ENCODE measurements at regions not wholly inside any gene's neighbourhood (a gene's known extent, or its start where the extent isn't known, plus 50 kb on each side); places are given as distances from the start of the nearest gene placed in this dataset.

DNA sequence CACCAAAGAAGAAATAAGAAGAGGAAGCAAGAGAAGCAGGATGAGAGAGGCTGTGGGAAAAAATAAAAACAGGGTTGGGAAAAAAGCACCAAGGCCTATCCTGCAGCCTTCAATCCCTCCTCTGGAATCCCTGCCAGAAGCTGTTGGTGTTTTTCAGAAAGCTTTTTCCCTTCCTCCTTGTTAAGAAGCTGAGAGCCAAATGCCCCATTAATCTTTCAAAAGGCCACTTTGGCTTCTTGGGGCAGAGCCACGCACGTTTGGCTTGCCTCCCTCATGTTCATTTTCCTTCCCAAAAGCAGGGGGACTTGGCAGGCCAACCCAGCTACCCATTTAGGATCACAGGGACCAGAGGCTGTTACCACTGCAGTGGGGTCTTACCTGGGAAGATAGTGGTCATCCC is 365.3 kb downstream of the NUAK1 start:
- intact Hi-C loops (cut with micrococcal nuclease): no loop called here
- Mint-ChIP-seq H3K36me3 (no peaks in the 10 kb centered on the region), H3K4me3 (no peak overlapping the region), H3K27me3 (peaks cover 3% of the 10 kb centered on the region), H3K9me3 (no peaks in the 10 kb centered on the region), H3K4me1 (ENCODE audit: low read depth) (no peaks in the 10 kb centered on the region), H3K27ac (no peak overlapping the region)
- ChIA-PET POLR2A (no interaction called here), CTCF (no interaction called here)
- no peak for DNase-seq

DNA sequence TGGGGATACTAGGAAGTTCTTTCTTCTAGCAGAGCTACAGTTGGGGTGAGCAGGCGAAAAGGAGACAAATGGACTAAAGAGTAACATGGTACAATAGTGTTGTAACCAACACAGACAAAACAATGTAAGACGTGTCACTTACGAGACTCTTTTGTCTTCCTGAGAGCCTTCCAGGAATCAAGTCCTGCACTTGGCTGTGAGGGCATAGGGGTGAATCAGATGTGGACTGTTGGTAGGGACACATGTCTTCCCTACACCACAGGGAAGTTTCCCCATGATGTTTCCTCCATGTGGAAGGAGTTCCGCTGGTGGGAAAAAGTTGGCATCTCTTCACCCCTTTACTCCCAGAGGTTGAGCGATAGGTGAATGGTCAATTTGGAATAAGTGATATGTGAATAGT is 364.7 kb downstream of the NUAK1 start:
- DNase-seq: no peak
- no peaks in the 10 kb centered on the region for H3K9me3 Mint-ChIP-seq
- CTCF ChIA-PET: no interaction called here
- H3K27me3 Mint-ChIP-seq: peaks cover 3% of the 10 kb centered on the region
- POLR2A ChIA-PET: no interaction called here
- H3K4me3 Mint-ChIP-seq: no peak overlapping the region
- no peak overlapping the region for H3K27ac Mint-ChIP-seq
- intact Hi-C loops (cut with micrococcal nuclease): no loop called here
- no peaks in the 10 kb centered on the region for H3K36me3 Mint-ChIP-seq
- H3K4me1 Mint-ChIP-seq (ENCODE audit: low read depth): no peaks in the 10 kb centered on the region

DNA sequence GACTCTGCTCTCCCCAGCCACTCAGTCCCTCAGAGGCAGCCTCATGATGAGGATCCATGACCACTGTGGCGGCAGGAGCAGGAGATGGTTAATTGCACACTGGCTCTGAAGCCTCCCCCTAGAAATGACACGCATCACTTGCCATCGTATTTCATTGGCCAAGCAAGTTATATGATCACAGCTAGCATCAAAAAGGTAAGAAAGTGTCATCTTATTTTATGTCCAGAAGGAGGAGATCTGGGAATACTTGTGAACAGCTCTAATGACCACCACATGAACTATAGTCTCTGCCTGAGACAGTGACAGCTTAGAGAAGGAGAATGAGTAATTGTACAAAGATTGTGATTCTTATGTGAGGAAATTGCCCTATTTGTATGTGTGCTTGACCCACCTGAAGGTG is 363.4 kb downstream of the NUAK1 start:
- intact Hi-C loops (cut with micrococcal nuclease): no loop called here
- no peak overlapping the region for H3K4me3 Mint-ChIP-seq
- H3K27me3 Mint-ChIP-seq: peaks cover 3% of the 10 kb centered on the region
- no peak for DNase-seq
- POLR2A ChIA-PET: no interaction called here
- CTCF ChIA-PET: no interaction called here
- H3K4me1 Mint-ChIP-seq (ENCODE audit: low read depth): no peaks in the 10 kb centered on the region
- no peaks in the 10 kb centered on the region for H3K36me3 Mint-ChIP-seq
- no peaks in the 10 kb centered on the region for H3K9me3 Mint-ChIP-seq
- no peak overlapping the region for H3K27ac Mint-ChIP-seq

DNA sequence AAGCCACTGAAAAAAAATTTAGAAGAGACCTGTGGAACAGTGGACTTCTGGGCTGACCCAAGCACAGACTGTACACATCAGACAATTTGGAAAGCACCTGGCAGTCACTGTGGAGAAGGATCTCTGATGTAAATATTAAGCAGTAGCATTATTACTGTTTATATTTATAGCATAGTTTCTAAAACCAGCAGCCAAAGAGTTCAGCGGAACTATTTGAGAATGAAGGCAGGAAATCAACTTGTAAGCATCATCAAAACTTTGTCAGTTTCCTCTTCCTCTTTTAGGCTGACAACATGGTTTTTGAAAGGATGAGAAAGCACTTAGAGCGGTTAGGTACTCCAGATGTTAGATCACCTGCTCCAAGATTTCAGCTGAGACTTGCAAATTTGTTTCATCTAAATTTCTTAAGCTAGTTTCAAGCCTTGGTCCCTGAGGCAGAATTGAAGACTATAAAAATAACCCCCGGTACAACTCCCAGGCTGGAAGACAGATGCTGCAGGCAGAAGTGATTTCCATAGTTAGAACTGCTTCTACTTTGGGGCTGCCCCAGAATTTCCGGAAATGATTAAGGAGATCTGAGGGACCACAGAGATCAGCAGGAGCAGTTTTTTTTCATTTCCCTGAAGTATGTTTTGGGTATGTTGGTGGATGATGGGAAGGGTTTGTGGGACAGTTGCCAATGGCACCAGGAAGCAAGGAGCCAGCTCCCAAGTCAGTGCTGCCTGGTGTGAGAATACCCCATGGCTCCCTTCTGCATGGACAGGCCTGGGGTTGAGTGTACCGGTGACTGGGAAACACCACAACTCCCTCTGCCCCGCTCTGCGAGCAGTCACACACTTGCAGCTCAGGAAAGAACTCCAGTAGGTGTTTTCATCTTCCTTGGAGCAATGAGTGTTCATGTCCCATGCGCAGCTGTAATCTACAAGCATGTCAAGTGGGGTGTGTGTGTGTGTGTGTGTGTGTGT is 354.5 kb downstream of the NUAK1 start:
- Mint-ChIP-seq H3K36me3 (no peaks in the 10 kb centered on the region), H3K27ac (peak overlapping the region; percentile 20), H3K9me3 (no peaks in the 10 kb centered on the region), H3K4me3 (no peak overlapping the region), H3K27me3 (peaks cover 3% of the 10 kb centered on the region), H3K4me1 (ENCODE audit: low read depth) (peaks cover 6% of the 10 kb centered on the region)
- intact Hi-C loops (cut with micrococcal nuclease): no loop called here
- CTCF ChIA-PET: no interaction called here
- DNase-seq: no peak
- POLR2A ChIA-PET: no interaction called here

DNA sequence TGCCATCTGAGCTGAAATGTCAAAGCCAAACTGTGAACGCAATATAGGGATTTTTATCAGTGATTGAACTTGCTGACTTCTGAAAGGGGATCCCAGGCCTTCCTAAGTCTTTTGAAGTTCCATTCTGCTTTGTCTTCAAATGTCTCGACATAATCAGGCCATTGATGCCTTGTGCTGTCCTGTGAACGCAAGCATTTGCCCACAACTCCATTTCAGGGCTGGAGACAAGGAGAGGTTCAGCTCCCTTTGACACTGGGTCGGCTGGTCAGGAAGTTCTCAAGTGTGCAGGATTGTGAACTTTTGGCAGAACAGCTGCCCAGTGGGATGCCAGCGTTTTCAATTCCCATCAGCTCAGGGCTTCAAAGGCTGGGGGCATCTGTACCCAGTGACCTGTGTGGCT is 345.3 kb downstream of the NUAK1 start:
- ChIA-PET POLR2A (no interaction called here), CTCF (no interaction called here)
- DNase-seq: no peak
- H3K27ac Mint-ChIP-seq: no peak overlapping the region
- H3K9me3 Mint-ChIP-seq: no peaks in the 10 kb centered on the region
- no peaks in the 10 kb centered on the region for H3K36me3 Mint-ChIP-seq
- H3K27me3 Mint-ChIP-seq: peaks cover 6% of the 10 kb centered on the region
- H3K4me1 Mint-ChIP-seq (ENCODE audit: low read depth): no peaks in the 10 kb centered on the region
- H3K4me3 Mint-ChIP-seq: no peak overlapping the region
- intact Hi-C loops (cut with micrococcal nuclease): no loop called here

DNA sequence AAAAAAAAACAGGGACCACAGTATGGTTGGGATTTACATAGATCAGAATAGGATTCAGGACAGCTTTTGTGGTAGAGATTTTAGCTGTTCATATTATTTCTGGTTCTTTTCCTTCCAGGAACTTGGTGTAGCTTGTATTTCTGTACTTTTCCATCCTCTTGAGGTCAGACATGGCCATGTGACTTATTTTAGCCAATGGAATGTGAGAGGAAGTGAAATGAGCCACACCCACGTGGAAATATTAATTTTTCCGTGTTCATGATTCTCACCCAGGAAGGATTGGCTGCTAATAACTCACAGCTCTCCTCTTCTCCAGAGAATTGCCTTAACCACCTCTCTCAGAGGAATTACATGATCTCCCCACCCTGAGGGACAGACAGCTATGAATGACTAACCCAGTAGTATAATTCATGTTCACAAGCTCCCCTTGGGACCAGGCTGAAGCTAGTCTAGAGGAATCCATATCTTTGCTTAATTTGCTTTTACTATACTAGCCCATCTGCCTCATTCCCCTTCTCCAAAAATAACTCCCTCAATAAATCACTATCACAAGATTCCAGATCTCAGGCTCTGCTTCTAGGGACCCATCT is 340.4 kb downstream of the NUAK1 start:
- H3K9me3 Mint-ChIP-seq: no peaks in the 10 kb centered on the region
- CTCF ChIA-PET: no interaction called here
- H3K4me3 Mint-ChIP-seq: no peak overlapping the region
- no peak for DNase-seq
- intact Hi-C loops (cut with micrococcal nuclease): no loop called here
- H3K27me3 Mint-ChIP-seq: no peaks in the 10 kb centered on the region
- H3K36me3 Mint-ChIP-seq: no peaks in the 10 kb centered on the region
- no peak overlapping the region for H3K27ac Mint-ChIP-seq
- POLR2A ChIA-PET: no interaction called here
- no peaks in the 10 kb centered on the region for H3K4me1 Mint-ChIP-seq (ENCODE audit: low read depth)

DNA sequence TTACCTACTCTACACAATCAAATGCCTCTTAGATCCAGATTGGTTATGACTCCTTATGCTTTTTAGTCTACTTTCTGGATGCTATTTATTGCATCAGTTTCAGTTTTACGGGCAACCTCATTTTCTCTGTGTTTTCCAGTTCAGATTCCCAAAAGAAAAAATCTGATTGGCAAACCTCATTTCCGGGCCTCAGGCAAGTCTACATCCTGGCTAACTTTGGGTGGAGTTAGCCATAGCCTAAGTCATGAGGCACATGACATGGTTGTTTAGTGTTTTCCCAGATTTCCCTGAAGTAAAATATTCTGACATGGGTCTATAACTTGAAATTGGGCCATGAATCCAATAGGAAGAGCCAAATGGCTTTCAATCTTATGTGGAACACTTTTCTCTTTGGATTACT is 339.7 kb downstream of the NUAK1 start:
- ChIA-PET CTCF (no interaction called here), POLR2A (no interaction called here)
- Mint-ChIP-seq H3K4me3 (no peak overlapping the region), H3K36me3 (no peaks in the 10 kb centered on the region), H3K4me1 (ENCODE audit: low read depth) (no peaks in the 10 kb centered on the region), H3K9me3 (no peaks in the 10 kb centered on the region), H3K27me3 (no peaks in the 10 kb centered on the region), H3K27ac (no peak overlapping the region)
- no peak for DNase-seq
- intact Hi-C loops (cut with micrococcal nuclease): no loop called here

DNA sequence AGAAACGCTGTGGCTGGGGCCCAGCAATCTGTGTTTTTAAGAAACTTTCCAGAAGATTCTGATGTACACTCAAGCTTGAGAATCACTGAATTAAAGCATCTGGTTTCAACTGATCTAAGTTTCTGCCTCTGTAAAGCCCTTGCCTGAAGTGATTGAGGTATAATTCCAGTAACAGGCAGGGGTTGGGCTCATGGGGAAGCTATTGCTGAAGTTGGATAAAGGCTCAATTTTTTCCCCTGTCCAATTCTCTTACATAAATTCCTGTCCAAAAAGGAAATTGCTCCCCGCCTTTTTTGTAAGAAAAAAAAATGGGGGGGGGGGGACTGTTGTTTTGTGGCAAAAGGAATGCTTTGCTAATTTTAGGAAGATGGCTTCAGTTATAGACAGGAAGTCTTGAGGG is 337.4 kb downstream of the NUAK1 start:
- Mint-ChIP-seq H3K27me3 (no peaks in the 10 kb centered on the region), H3K4me3 (no peak overlapping the region), H3K9me3 (no peaks in the 10 kb centered on the region), H3K4me1 (ENCODE audit: low read depth) (no peaks in the 10 kb centered on the region), H3K27ac (no peak overlapping the region), H3K36me3 (no peaks in the 10 kb centered on the region)
- ChIA-PET POLR2A (interaction anchor here (0.7 kb wide), 1 partner anchor 289 kb away, joined by 3 read pairs; no protein-coding TSS in a partner anchor), CTCF (no interaction called here)
- intact Hi-C loops (cut with micrococcal nuclease): no loop called here
- DNase-seq: no peak

DNA sequence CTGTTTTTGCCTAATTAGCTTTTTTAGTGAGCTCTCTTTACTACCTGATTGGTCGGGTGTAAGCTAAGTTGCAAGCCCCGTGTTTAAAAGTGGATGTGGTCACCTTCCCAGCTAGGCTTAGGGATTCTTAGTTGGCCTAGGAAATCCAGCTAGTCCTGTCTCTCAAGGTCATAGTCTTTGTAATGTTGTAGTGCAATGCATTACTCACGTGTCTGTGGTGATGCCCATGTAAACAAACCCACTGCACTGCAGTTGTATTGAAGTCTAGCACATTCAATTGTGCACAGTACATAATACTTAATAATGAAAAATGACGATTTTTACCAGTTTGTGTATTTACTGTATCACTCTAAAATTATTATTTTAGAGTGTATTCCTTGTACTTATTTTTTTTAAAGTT is 335.5 kb downstream of the NUAK1 start:
- Mint-ChIP-seq H3K9me3 (no peaks in the 10 kb centered on the region), H3K27me3 (no peaks in the 10 kb centered on the region), H3K36me3 (no peaks in the 10 kb centered on the region), H3K27ac (no peak overlapping the region), H3K4me3 (no peak overlapping the region), H3K4me1 (ENCODE audit: low read depth) (no peaks in the 10 kb centered on the region)
- DNase-seq: no peak
- CTCF ChIA-PET: no interaction called here
- intact Hi-C loops (cut with micrococcal nuclease): no loop called here
- POLR2A ChIA-PET: no interaction called here

DNA sequence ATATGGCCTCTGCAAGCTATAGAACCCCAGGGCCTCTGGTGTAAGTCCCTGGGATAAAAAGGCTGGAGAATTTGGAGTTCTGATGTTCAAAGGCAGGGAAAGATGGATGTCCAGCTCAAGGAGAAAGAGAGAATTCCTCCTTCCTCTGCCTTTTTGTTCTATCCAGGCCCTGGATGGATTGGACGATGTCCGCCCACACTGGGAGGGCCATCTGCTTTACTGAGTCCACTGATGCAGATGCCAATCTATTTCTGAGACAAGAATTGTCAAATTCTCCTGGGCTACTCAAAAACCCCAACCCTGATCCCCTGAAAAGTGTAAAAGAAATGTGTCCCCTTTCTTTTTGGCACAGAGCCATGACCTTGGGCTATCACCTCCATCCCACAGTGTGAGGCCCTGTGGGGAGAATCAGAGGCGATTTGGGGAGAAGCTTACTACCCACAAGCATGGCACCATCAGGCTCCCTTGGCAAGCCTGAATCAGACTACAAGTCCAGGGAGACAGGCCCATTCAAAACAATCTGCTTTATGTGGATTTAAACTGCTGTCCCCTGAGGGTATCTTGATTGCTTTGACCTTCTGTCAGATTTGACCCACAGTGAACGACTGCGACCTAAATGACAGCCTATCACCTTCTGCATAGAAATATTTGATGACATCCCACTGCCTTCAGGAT is 334.0 kb downstream of the NUAK1 start:
- no peak overlapping the region for H3K27ac Mint-ChIP-seq
- no peak for DNase-seq
- intact Hi-C loops (cut with micrococcal nuclease): no loop called here
- CTCF ChIA-PET: no interaction called here
- H3K4me3 Mint-ChIP-seq: no peak overlapping the region
- H3K27me3 Mint-ChIP-seq: no peaks in the 10 kb centered on the region
- POLR2A ChIA-PET: no interaction called here
- H3K36me3 Mint-ChIP-seq: no peaks in the 10 kb centered on the region
- no peaks in the 10 kb centered on the region for H3K9me3 Mint-ChIP-seq
- H3K4me1 Mint-ChIP-seq (ENCODE audit: low read depth): no peaks in the 10 kb centered on the region

DNA sequence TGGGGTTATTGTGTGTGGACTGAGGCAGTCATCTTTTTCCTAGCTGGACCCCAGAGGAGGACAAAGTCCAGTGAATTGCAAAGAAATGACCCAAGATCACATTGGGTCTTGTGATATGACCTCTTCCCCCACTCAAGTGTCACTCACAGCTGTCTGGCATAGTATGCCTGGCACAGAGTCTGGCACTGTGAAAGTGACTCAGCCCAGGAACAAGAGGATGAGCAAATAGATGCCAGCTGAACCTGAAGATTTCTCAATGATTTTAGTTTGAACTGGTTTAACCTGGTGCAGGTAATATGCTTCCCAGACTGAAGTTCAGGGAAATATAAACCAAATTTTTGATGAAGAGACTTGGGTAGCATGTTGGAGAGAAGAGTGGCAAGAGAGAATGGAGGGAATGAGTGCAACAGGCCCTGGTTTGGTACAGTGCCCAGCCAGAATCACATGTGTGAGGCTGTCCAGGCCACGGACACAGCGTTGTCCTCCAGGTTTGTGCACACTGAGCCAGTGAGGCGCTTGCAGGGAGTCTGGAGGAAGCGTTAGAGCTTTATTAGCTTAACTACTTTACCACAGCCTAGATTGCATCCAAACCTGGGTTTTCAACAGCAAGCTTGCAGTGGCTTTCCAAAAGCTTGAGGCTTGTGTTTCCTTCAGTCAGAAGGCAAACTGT is 332.9 kb downstream of the NUAK1 start:
- POLR2A ChIA-PET: no interaction called here
- no peak overlapping the region for H3K27ac Mint-ChIP-seq
- CTCF ChIA-PET: no interaction called here

DNA sequence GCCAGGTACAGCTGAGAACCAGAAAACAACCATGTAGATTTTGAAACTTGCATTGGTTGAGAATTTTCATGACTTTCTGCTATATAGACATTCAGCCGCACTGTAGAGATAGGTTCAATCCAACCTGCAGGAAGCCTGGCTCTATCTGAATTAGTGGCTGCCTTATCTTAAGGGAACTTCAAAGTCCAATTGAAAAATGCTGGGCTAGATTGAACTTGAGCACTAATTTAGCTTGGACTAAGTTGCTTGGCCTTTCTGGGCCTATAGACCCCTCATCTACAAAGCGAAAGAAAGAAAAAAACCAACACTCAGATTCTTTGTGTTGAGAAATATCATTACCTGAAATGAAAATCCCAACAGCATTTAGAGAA is 332.4 kb downstream of the NUAK1 start:
- POLR2A ChIA-PET: no interaction called here
- H3K36me3 Mint-ChIP-seq: no peaks in the 10 kb centered on the region
- no peaks in the 10 kb centered on the region for H3K9me3 Mint-ChIP-seq
- no peak for DNase-seq
- CTCF ChIA-PET: no interaction called here
- intact Hi-C loops (cut with micrococcal nuclease): no loop called here
- H3K4me1 Mint-ChIP-seq (ENCODE audit: low read depth): no peaks in the 10 kb centered on the region
- H3K27me3 Mint-ChIP-seq: no peaks in the 10 kb centered on the region
- no peak overlapping the region for H3K27ac Mint-ChIP-seq
- H3K4me3 Mint-ChIP-seq: no peak overlapping the region

More for the DNA sequence above, 332.9 kb downstream of the NUAK1 start:
- Mint-ChIP-seq H3K4me1 (ENCODE audit: low read depth) (no peaks in the 10 kb centered on the region), H3K36me3 (no peaks in the 10 kb centered on the region), H3K4me3 (no peak overlapping the region), H3K27me3 (no peaks in the 10 kb centered on the region), H3K9me3 (no peaks in the 10 kb centered on the region)
- DNase-seq: no peak
- intact Hi-C loops (cut with micrococcal nuclease): no loop called here
